GM19025 (cell line): ENCODE measurements at regions not wholly inside any gene's neighbourhood (a gene's known extent, or its start where the extent isn't known, plus 50 kb on each side); places are given as distances from the start of the nearest gene placed in this dataset.
"Not testable (repeated sequence)": the region's sequence is repeated elsewhere in the genome, so short reads cannot be mapped to it uniquely, and the experiment has no call there.

Source experiments
- ATAC-seq: cut with Tn5 transposase; IDR thresholded peaks from one replicate; pipeline ENCODE4 v1.9.1; 2021; ENCODE audit warnings: mild to moderate bottlenecking, low read depth, moderate library complexity; ENCODE audit not compliant: unreplicated experiment

DNA sequence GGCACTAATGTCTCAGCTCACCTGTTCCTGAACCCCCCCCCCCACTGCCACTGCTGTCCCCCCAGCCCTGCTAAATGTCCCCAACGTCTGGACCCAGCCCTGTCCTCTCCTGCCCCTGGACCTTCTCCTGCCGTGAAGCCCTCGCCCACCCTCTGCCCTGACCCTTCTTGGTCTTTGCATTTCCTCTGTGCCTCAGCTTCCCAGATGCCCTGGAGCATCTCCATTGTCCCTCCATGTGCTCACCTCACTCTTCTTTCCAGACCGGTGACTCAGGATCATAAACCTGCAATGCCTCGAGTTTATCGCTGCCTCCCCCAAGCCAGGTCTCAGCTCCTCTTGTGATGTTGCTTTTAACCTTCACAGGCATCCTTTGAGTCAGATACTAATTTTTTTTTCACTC lies 416.4 kb downstream of the BRD1 start:
- ATAC-seq, result no peak

DNA sequence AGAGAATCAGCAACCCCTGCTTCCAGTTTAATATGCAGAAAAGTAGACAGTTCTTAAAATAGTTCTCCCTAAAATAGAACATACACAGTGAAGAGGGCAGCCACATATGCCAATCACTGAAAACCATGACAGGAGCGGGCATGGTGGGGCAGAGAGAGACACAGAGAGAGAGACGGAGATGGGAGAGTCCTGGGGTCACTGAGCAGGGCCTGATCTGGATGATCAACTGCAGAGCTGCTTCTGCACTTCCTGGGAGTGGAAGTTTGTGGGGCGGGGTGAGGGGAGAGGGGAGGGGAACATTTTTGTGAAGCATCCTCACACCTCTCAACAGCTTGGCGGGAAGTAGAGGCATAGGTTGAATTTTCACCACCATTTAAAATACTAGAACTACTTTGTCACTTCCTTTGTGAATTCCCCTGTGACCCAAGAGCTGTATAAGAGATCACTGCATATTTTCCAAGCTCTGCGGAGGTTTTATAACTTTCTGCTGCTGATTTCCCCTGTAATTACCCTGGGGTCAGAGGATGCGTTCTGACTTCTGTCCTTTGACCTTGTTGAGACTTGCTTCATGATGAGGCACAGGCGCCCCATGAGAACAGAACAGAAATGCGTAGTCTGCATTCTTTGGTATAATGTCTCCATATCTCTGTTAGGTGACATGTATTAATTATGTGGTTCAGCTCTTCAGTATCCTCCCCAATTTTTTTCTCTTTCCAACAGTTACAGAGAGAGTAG lies 419.4 kb downstream of the BRD1 start:
- no peak for ATAC-seq

DNA sequence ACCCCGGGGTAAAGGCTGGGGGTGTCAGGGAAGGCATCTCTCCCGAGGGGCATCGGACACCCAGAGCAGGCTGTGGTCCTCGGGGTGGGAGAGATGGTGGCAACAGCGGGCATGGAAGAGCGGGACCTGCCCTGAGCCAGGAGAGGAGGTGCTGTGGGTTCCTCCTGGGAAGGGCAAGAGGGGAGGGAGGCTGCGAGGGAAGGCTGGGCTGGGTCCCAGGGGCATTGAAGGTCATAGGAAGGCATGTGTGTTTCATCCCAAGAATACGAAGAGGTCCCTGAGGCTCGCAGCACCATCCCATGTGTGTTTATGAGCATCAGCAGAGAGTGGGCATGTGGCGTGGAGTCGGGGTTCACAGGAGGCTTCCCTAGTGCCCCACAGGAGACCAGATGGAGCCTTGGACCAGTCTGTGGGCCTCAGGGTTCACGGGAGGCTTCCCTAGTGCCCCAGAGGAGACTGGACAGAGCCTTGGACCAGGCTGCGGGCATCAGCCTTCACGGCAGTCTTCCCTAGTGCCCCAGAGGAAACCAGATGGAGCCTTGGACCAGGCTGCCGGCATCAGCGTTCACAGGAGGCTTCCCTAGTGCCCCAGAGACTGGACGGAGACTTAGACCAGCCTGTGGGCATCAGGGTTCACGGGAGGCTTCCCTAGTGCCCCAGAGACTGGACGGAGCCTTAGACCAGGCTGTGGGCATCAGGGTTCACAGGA lies 420.6 kb downstream of the BRD1 start:
- no peak for ATAC-seq

DNA sequence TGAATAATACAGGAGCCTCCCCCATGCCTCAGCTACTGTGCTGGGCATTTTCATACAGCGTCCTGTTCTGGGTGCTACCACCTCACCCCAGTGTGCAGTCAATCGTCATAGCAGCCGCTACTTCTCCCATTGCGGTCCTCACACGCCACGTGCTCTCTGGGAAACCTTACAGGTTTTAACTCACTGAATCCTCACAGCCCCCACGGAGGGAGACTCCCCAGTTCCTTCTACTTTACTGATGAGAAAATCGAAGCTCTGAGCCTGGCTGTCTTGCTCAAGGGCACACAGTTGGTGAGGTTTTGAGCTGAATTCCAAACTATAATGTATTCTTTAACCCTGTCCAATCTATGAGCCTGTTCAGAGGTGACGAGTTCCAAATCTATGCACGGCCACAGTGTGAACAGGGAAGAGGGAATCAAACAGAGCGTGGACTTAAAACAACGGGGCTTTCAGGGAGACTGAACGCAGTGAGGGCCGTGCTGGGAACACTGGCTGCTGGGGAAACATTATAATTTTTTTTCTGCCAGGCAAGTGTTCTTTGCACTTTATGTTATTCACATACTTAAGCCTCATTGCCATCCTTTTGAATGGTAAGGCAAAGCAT lies 421.5 kb downstream of the BRD1 start:
- no peak for ATAC-seq

DNA sequence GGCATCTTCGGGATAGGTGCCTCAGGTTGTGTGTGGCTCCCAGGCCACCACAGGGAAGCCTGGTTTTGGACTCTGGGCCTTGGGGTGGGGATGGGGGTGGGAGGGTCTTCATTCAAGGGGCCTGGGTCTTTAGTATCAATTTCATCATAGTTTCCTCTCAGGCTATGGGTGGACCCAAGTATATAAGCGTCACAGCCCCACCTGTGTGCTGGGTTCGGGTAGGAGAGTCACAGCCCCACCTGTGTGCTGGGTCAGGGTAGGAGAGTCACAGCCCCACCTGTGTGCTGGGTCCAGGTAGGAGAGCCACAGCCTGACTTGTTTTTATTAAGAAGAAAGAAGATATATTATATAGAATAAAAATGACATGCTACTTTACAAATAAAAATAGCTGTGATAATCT lies 422.1 kb downstream of the BRD1 start:
- no peak for ATAC-seq

DNA sequence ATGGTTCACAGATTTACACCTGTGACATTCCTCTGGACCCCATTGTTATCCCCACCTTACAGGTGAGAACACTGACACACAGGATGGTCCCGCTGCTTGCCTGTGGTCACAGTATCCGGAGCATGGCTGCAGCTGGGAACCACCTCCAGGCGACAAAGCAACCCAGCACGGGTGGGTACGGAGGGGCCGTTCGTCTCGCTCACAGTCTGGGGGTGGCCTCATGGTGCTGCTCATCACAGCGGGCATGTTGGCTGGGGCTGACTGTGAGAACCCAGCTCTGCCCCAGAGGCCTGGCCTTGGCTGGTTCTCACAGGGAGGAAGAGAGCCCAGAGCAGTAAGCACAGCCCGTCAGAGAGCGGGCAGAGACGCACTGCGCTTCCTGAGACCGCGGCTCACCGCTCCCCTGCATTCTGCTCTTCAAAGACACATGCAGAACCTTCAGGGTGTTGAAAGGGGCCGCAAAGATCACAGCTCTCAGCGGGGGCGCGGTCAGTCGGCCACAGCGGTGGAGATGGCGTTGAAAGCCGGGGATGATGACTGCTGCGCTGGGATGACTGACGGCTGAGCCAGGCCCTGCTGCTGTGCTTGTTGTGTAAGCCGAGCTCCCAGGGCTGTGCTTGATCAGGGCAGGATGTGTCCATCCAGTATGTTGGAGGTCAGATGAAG lies 423.0 kb downstream of the BRD1 start:
- no peak for ATAC-seq

DNA sequence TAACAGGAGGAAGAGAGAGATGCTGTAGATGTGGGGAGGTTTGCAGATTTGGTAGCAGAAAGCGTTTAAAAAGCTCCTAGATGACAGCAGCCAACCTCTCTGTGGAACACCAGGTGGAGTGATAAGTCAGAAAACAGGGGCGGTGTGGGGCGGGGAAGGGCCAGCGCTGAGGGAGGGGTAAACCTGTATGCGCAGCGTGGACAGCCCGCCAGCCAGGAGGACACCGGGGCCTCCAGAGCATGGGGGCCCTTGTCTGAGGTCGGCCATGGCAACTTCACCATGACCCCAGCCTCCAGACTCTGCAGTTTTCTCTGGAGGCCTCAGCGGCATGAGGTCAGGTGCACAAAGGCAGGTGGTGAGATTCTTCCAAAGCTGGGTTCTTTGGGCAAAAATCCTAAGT lies 423.7 kb downstream of the BRD1 start:
- ATAC-seq, result no peak

DNA sequence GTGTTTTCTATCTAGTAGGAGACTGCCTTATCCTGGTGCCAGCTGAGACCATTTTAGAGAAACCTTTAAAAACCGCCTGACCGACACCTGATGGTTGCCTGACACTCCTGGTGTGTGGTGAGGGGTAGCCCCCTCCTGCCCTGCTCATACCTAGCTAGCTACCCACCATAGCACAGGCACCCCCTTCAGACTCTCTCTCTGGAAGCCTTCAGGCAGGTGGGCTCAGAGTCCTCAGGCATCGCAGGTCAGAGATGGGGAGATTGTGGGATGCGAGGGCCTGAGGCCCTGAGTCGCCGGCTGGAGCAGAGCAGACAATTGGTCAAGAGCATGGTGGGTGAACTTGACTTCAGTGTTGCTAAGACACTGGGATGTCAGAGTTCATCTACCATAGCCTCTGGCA lies 424.6 kb downstream of the BRD1 start:
- no peak for ATAC-seq

DNA sequence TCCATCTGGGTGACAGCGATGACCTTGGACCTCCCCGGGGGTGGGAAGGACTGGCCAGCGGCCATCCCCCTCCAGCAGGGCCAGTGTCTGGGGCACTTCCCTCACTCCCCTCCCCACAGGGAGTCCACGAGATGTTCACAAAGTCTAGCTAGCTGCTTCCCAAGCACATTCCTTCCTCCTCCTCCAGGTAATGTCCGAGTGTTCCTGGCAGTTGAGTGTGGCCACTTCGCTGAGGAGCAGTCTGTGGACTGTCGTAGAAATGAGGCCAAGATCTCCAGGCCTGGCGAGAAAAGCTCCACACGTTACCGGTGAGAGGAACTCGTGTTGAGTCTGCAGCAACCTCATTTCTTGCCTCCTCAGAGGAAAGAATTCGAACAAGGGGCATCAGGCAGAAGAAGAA lies 425.5 kb downstream of the BRD1 start:
- no peak for ATAC-seq

DNA sequence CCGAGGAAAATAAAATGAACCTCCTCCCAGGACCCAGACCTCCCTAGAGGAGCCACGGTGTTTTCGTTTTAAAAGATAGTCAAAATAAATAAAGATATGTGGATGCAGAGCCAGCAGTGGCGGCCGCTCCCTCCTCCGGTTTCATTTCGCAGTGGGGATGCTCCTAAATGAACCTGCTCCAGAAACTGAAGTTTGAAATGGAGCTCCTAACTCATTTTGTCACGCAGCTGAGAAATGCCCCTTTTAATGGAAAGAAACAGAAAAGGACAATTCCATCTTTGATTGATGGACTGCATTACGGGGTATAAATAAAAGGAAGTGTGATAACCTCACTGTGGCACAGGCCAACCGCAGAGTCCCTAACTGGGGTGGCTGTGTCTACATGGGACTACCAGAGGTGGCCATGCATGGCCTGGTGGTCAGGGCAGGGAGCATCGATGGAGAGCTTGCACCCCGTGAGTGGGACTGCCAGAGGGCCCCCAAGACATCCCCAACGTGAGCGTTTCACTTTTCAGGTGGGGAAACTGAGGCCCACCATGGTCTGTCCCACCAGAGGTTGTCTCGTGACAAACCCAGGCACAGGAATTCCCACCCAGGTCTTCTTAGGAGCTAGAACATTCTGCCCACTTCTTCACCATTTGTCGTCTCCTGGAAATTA lies 426.6 kb downstream of the BRD1 start:
- ATAC-seq, result no peak

DNA sequence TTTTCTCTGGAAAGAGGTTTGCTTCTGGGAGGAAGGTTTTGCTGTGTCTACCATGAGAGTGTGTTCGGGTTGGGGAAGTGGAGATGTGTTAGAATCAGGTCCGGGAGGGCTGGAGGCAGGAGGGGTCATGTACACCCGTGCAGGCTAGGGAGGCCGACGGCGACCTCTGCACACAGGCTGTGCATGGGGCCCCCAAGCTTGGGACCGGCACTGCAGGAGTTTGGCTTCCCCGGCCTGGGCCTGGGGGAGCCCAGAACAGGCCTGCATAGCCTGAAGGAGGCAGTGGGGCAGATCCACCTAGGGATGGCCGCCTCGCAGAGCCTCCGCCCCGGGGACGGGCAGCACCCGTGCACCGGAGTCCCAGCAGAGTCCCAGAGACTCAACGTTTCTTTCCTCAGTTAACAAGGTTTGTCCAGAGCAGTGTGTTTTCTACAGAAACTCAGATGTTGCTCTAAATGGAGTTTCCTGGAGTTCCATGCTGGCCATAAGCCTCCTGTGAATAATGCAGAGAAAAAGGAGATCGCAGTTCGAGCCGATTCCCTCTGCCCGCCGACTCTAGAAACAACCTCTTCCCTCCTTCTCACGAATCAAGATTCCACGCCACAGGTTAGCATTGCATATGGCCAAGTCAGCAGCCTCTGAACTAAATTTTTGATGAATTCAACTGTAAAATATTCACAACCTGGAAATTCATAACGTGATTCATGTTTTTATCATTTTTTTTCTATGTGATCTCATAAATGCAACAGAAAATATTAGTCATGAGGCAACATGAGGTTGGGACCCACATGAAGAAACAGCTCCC lies 427.3 kb downstream of the BRD1 start:
- ATAC-seq, result no peak

DNA sequence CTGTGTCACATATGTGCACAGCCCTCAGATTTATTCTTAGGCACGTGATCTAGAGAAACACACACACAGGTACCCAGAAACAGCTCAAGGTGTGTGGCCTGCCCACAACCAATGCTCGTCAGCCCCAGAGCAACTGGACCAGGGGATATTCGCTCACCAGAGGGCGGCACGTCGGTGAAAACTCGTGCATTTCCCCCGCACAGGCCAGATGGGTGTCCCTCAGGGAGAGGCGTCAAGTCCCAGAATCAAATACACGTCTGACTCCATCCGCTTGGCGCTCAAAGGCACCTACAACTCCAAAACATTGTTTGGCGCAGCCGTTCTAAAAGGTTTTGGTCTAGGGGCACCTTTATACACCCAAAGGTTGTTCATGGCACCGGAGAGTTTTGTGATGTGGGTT lies 429.0 kb downstream of the BRD1 start:
- no peak for ATAC-seq

DNA sequence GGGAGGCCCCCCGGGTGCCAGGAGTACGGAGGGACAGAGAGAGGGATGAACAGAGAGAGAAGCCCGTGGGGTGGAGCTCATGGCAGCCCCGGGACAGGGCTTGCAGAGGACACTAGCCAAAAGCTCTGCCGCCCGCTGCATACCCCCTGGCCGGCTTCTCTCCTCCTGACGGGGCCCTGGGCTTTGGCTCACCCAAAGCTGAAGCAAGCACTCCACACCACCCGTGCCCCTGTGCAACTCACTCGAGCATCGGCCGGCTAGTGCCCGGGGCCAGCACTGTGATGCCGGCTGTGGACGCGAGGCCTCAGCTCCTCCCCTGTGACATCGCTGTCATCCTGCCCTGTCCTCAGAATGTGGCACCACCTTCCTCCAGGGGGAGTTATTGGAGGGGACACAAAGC lies 429.6 kb downstream of the BRD1 start:
- no peak for ATAC-seq

DNA sequence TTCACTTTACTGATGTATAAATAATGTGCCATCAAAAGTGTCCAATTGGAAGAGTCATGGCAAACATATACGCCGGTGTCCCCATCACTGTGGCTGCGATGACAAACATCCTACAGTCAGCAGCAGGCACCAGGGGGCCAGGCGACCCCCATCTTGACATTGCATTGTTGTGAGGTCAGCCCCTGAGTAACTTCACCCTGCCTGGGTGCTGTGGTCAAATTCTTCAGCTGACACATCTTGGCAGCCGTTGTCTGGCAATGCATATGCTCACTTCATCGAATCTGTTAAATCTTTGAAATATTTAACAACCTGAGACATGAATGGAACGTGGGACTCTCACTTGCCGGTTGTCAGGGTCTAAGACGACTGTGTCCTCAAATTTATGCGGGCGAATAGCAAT lies 430.9 kb downstream of the BRD1 start:
- no peak for ATAC-seq

DNA sequence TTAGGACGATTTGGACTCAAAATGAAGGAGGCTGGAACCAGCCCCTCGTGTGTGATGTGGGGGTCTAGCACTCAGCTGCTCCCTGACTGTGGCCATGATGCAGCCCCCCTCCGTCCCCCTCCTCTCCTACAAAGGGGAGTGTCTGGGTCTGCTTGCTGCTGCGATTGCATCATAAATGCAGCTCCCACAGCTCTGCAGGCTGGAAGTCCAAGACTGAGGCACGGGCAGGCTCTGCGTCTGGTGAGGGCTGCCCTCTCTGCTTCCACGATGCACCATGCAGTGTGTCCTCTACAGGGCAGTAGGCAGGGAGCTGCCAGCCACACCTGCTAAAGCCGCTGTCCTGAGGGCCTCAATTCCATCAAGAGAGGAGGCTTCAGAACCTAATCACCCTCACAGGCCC lies 432.1 kb downstream of the BRD1 start:
- ATAC-seq, result no peak

DNA sequence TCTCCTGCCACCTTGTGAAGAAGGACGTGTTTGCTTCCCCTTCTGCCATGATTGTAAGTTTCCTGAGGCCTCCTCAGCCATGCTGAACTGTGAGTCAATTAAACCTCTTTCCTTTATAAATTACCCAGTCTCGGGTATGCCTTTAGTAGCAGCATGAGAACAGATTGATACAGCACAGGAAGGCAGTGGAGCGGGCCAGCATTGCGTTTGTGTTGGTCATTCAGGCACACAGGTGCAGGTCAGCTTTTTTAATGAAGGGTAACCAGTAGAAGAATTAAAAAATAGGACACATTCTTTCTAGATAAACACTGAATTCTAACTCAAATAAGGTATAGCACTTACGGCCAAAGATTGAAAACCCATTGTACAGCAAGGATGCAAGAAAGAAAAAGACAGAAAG lies 432.6 kb downstream of the BRD1 start:
- ATAC-seq, result not testable (repeated sequence)

DNA sequence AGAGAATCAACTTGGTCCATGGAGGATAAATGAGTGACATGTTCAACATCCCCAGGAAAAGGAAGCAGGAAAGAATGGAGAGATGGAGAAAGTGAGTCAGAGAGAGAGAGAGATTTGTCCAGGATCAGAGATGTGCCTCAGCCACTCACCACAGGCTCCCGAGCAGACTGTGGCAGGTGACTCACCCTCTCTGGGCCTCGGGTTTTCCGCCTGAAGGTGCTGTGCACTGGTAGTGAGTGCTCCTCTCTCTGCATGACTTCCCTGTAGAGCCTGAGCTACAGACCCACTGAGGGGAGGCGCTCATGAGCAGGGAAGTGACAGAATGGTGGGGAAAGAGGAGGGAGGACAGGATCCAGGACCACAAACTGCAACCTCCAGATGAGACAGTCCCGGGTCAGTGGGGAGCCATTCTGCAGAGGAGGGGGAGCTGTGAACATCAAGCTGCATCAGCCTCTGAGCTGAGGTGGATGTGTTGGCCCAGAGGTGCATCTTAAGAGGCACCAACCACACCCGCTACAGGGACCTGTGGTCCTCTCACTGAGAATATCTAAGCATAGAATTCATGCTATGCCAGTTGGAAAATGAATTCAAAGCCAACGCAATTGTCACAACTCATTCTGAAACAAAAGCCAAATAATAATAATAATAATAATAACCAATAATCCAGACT lies 433.4 kb downstream of the BRD1 start:
- no peak for ATAC-seq

DNA sequence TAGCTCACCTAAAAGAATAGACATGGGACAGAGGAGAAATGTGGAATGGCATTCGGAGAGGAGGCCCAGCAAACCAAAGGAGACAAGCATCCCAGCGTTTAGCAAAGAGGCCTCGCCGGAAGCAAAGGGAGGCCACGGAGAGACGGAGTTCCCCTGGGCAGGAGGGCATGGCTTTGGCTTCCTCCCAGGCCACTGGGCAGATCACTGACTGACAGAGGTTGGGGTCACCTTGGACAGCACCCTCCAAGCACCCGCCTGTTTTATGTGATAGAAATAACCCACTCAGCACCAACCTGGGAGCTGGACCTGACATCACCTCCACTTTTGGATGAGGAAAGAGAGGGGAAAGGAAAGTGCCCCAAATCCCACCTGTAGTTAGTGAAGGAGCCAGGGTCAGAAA lies 434.1 kb downstream of the BRD1 start:
- no peak for ATAC-seq

DNA sequence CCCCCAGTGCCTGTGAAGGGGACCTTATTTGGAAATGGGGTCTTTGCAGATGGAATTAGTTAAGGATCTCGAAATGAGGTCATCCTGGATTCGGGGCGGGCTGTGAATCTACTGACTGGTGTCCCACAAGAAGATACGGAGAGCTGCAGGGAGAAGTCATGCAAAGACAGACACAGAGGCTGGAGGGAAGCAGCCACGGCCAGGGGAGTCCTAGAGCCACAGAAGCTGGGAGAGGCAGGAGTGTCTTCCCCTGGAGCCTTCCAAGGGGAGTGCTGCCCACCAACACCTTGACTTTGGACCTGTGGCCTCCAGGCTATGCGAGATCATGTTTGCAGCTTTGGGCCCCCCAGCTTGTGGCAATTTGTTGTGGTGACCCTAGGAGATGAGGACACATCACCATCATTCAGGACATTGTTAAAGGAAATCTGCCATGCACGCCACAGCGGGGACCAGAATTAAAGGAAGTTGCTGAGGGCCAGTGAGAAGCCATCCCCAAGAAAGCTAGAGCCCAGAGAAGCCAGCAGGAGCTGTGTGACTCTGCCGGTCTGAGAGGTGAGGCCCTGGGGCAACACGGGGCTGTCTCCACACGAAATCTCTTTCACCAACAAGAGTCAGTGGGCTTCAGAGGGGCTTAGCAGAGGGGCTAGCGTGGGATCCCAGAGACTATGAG lies 434.7 kb downstream of the BRD1 start:
- ATAC-seq, result no peak
